Adrenal gland (tissue), 9 donors: ENCODE measurements at regions not wholly inside any gene's neighbourhood (a gene's known extent, or its start where the extent isn't known, plus 50 kb on each side); places are given as distances from the start of the nearest gene placed in this dataset.

ENCODE experiments used
- DNase-seq, 7 donors: peaks; one replicate each; pipeline ENCODE4 v3.0.0-alpha.2; 2019 to 2020
- H3K27ac ChIP-seq, 5 donors: fragments of 200-600 bp; sonication (generic) in 4 of 5; 1 replicate in 3 of 5; 2 replicates in 2 of 5; pipeline versions ENCODE4 v1.5.1 to v1.8.0; 2016 to 2020; ENCODE audit warnings: mild to moderate bottlenecking in 1 of 5
- H3K27me3 ChIP-seq: fragments of 200-600 bp; 2 replicates; pipeline ENCODE4 v1.8.0; 2021
- H3K36me3 ChIP-seq, 2 donors: fragments of 200-600 bp; replicated peaks in 1 of 2; 1 replicate in 1 of 2; 2 replicates in 1 of 2; pipeline versions ENCODE4 v1.5.1 to v1.8.0; 2018 to 2022
- H3K4me1 ChIP-seq, 2 donors: fragments of 200-600 bp; replicated peaks in 1 of 2; 1 replicate in 1 of 2; 2 replicates in 1 of 2; pipeline versions ENCODE4 v1.5.1 to v1.8.0; 2018 to 2021
- H3K4me3 ChIP-seq, 4 donors: fragments of 200-600 bp; sonication (generic) in 3 of 4; one replicate each; pipeline ENCODE4 v1.5.1; 2016 to 2018
- H3K9me3 ChIP-seq, 3 donors: fragments of 200-600 bp; sonication (generic) in 1 of 3; replicated peaks in 1 of 3; 1 replicate in 2 of 3; 2 replicates in 1 of 3; pipeline versions ENCODE4 v1.5.1 to v1.8.0; 2016 to 2021
- CTCF ChIP-seq, 6 experiments: fragments of 450-650 bp in 4 of 6; fragments of 200-600 bp in 2 of 6; sonication (generic) in 1 of 6; IDR thresholded peaks; 1 replicate in 5 of 6; 2 replicates in 1 of 6; pipeline versions ENCODE4 v1.5.1 to v1.8.0; 2016 to 2021; ENCODE audit warnings: antibody characterized with exemption in 6 of 6, mild to moderate bottlenecking in 2 of 6, moderate library complexity in 1 of 6
- POLR2A ChIP-seq, 2 donors: fragments of 450-650 bp; IDR thresholded peaks; one replicate each; pipeline ENCODE4 v1.6.1; 2017; ENCODE audit warnings: antibody characterized with exemption in 2 of 2, mild to moderate bottlenecking in 2 of 2, moderate library complexity in 1 of 2
- WGBS, 4 donors: extraction: QIAGEN DNeasy Blood & Tissue Kit in 2 of 4; methylation state at CpG; one replicate each; pipeline versions ENCODE4 v1.1.5 to v1.1.7; 2013 to 2017; 5-methylcytosine and 5-hydroxymethylcytosine counted together
- intact Hi-C, 2 donors: fragments of 100-400 bp; cut with DNase I; formaldehyde crosslinking; loops; one replicate each; pipeline versions ENCODE4 v1.14.1 to v1.15.0; 2022 to 2023
- donor health status: healthy with polysubstance abuse.
- donor health status: Bipolar disorder and iron deficiency.
- donor health status: DM: yes; HTN: yes; CAD: no.
- donor health status: DM: no; HTN: no; CAD: no.
- donor health status: DM: no; HTN: no; CAD: no.

- WGBS, 4 donors = 84 to 94% (median 91%) methylated on average over 3 of the region's 3 CpGs
- DNase-seq = no peak
- no peaks in the 10 kb centered on the region for H3K27me3 ChIP-seq
- H3K9me3 ChIP-seq = no peaks in the 10 kb centered on the region
- no peak overlapping the region for H3K27ac ChIP-seq
- no peaks in the 10 kb centered on the region for H3K4me1 ChIP-seq
- H3K4me3 ChIP-seq = no peak overlapping the region
- intact Hi-C loops = no loop called here
- H3K36me3 ChIP-seq = no peaks in the 10 kb centered on the region
- TF ChIP-seq CTCF (IDR thresholded peaks at IDR 0.05) = no peak
- no peak for TF ChIP-seq POLR2A (IDR thresholded peaks at IDR 0.05)
These were observed 291.5 kb upstream of the FANCL start for GRCh38 chr2:58532641-58533040.

- no peak for DNase-seq
- Histone ChIP-seq H3K9me3 (no peaks in the 10 kb centered on the region), H3K36me3 (no peaks in the 10 kb centered on the region), H3K27me3 (no peaks in the 10 kb centered on the region), H3K4me1 (no peaks in the 10 kb centered on the region), H3K4me3 (no peak overlapping the region), H3K27ac (no peak overlapping the region)
- WGBS, 4 donors = 75 to 81% (median 79%) methylated on average over 3 of the region's 3 CpGs
- TF ChIP-seq CTCF (IDR thresholded peaks at IDR 0.05) = no peak
- no peak for TF ChIP-seq POLR2A (IDR thresholded peaks at IDR 0.05)
- intact Hi-C loops = no loop called here
These were observed 286.5 kb upstream of the FANCL start for GRCh38 chr2:58527647-58528046.

- TF ChIP-seq POLR2A (IDR thresholded peaks at IDR 0.05) = no peak
- TF ChIP-seq CTCF (IDR thresholded peaks at IDR 0.05) = no peak
- Histone ChIP-seq H3K9me3 (no peaks in the 10 kb centered on the region), H3K27ac (no peak overlapping the region), H3K4me3 (no peak overlapping the region), H3K27me3 (no peaks in the 10 kb centered on the region), H3K36me3 (no peaks in the 10 kb centered on the region), H3K4me1 (no peaks in the 10 kb centered on the region)
- no peak for DNase-seq
- 49 to 54% (median 52%) methylated on average over 7 of the region's 7 CpGs for WGBS, 4 donors
- intact Hi-C loops = no loop called here
These were observed 280.9 kb upstream of the FANCL start for GRCh38 chr2:58521803-58522554.

- 76 to 87% (median 84%) methylated on average over 3 of the region's 3 CpGs for WGBS, 4 donors
These were observed 279.8 kb upstream of the FANCL start for GRCh38 chr2:58520903-58521302.

More at GRCh38 chr2:58520903-58521302, 279.8 kb upstream of the FANCL start:
- DNase-seq = no peak
- Histone ChIP-seq H3K4me3 (no peak overlapping the region), H3K4me1 (no peaks in the 10 kb centered on the region), H3K36me3 (no peaks in the 10 kb centered on the region), H3K27me3 (no peaks in the 10 kb centered on the region), H3K9me3 (no peaks in the 10 kb centered on the region), H3K27ac (no peak overlapping the region)
- intact Hi-C loops = no loop called here
- TF ChIP-seq POLR2A (IDR thresholded peaks at IDR 0.05) = no peak
- no peak for TF ChIP-seq CTCF (IDR thresholded peaks at IDR 0.05)
